OCI-LY7 (cell line): ENCODE measurements at regions not wholly inside any gene's neighbourhood (a gene's known extent, or its start where the extent isn't known, plus 50 kb on each side); places are given as distances from the start of the nearest gene placed in this dataset.

Experiments used
- BruUV-seq: library from RNA; stranded (reverse); fragments of 400-500 nt; replicated peaks from 2 replicates; lab custom pipeline; 2021; lab: Mats Ljungman, UMichigan
- CTCF ChIA-PET: fragments of 300-600 bp; sonication (Branson Sonifier 250); formaldehyde crosslinking; loops from one replicate; lab custom pipeline; 2022; ENCODE audit warnings: antibody characterized with exemption; ENCODE audit not compliant: unreplicated experiment; lab: Charles Lee
- POLR2A ChIA-PET: fragments of 300-600 bp; sonication (Branson Sonifier 250); formaldehyde crosslinking; loops from one replicate; lab custom pipeline; 2022; ENCODE audit warnings: antibody characterized with exemption; lab: Charles Lee
- DNase-seq: peaks from one replicate; pipeline ENCODE4 v3.0.0-alpha.2; 2015; ENCODE audit warnings: low spot score
- H2AFZ ChIP-seq: fragments of 200-600 bp; sonication (generic), shearing (Covaris generic); 2 replicates; pipeline ENCODE4 v1.6.1; 2014; ENCODE audit warnings: mild to moderate bottlenecking, antibody characterized with exemption, low read length, moderate library complexity
- H3K27ac ChIP-seq: fragments of 200-600 bp; sonication (generic); 2 replicates; pipeline ENCODE4 v1.5.1; 2014; ENCODE audit warnings: mixed run types, low read depth, mild to moderate bottlenecking, moderate library complexity, low read length, inconsistent platforms; ENCODE audit not compliant: poor library complexity, severe bottlenecking
- H3K36me3 ChIP-seq: fragments of 200-600 bp; sonication (generic); 2 replicates; pipeline ENCODE4 v1.6.1; 2014; ENCODE audit warnings: mild to moderate bottlenecking, antibody characterized with exemption, low read length, moderate library complexity, mixed read lengths; ENCODE audit not compliant: insufficient read depth
- H3K4me1 ChIP-seq: fragments of 200-600 bp; sonication (generic); 2 replicates; pipeline ENCODE4 v1.5.1; 2014; ENCODE audit warnings: mild to moderate bottlenecking, low read length; ENCODE audit not compliant: insufficient read depth, poor library complexity, severe bottlenecking
- H3K4me2 ChIP-seq: fragments of 200-600 bp; sonication (generic); 2 replicates; pipeline ENCODE4 v1.6.1; 2014; ENCODE audit warnings: mild to moderate bottlenecking, low read length
- H3K4me3 ChIP-seq: fragments of 200-600 bp; sonication (generic); 2 replicates; pipeline ENCODE4 v1.5.1; 2014; ENCODE audit warnings: mild to moderate bottlenecking, low read depth, low read length; ENCODE audit not compliant: poor library complexity, severe bottlenecking
- H3K79me2 ChIP-seq: fragments of 200-600 bp; sonication (generic); 2 replicates; pipeline ENCODE4 v1.6.1; 2016; ENCODE audit warnings: low read depth, mild to moderate bottlenecking, low read length, moderate library complexity, mixed read lengths; ENCODE audit not compliant: insufficient read depth
- H3K9me2 ChIP-seq: fragments of 200-600 bp; sonication (generic); 2 replicates; pipeline ENCODE4 v1.6.1; 2016; ENCODE audit warnings: mild to moderate bottlenecking, low read length, mixed read lengths; ENCODE audit not compliant: insufficient read depth
- H3K9me3 ChIP-seq: fragments of 200-600 bp; sonication (generic); 2 replicates; pipeline ENCODE4 v1.6.1; 2014; ENCODE audit warnings: mild to moderate bottlenecking, mixed run types, low read length, mixed read lengths
- H4K20me1 ChIP-seq: fragments of 200-600 bp; sonication (generic); 2 replicates; pipeline ENCODE4 v1.6.1; 2014; ENCODE audit warnings: mild to moderate bottlenecking, antibody characterized with exemption, low read length, moderate library complexity, mixed read lengths; ENCODE audit not compliant: insufficient read depth
- CTCF ChIP-seq: fragments of 200-600 bp; sonication (generic); conservative IDR thresholded peaks from 2 replicates; pipeline ENCODE4 v1.5.1; 2014; ENCODE audit warnings: mild to moderate bottlenecking, antibody characterized with exemption, low read length, moderate library complexity, mixed read lengths
- EZH2phosphoT487 ChIP-seq: fragments of 200-600 bp; sonication (generic); IDR thresholded peaks from 2 replicates; pipeline ENCODE4 v1.6.1; 2018; ENCODE audit warnings: low read depth, borderline replicate concordance, mild to moderate bottlenecking, mixed run types, antibody characterized with exemption, low read length, moderate library complexity, mixed read lengths
- intact Hi-C: fragments of 100-400 bp; cut with micrococcal nuclease; formaldehyde crosslinking; loops from one replicate; pipeline ENCODE4 v1.10.0; 2022; ENCODE audit not compliant: unreplicated experiment

- no peak for DNase-seq
- Histone ChIP-seq H3K4me1 (no peaks in the 10 kb centered on the region), H3K79me2 (no peaks in the 10 kb centered on the region), H3K9me3 (no peaks in the 10 kb centered on the region), H3K9me2 (no peaks in the 10 kb centered on the region), H3K36me3 (no peaks in the 10 kb centered on the region), H2AFZ (no peak overlapping the region), H3K4me2 (no peak overlapping the region), H3K27ac (no peak overlapping the region), H4K20me1 (no peaks in the 10 kb centered on the region), H3K4me3 (no peak overlapping the region)
- ChIA-PET POLR2A (no interaction called here), CTCF (no interaction called here)
- intact Hi-C loops: no loop called here
- TF ChIP-seq EZH2phosphoT487 (no peak), CTCF (no peak)
- BruUV-seq: no TSS peak
Observed at GRCh38 chr14:106506881-106507305, 980.5 kb downstream of the TMEM121 start.

GRCh38 chr14:106507354-106507753 lies 981.0 kb downstream of the TMEM121 start:
- no peaks in the 10 kb centered on the region for H3K36me3 ChIP-seq
- H3K4me2 ChIP-seq: no peak overlapping the region
- no peaks in the 10 kb centered on the region for H3K4me1 ChIP-seq
- DNase-seq: no peak
- H4K20me1 ChIP-seq: no peaks in the 10 kb centered on the region
- no peaks in the 10 kb centered on the region for H3K9me2 ChIP-seq
- ChIA-PET POLR2A (no interaction called here), CTCF (no interaction called here)
- TF ChIP-seq EZH2phosphoT487: no peak
- TF ChIP-seq CTCF: no peak
- H3K79me2 ChIP-seq: no peaks in the 10 kb centered on the region
- no peak overlapping the region for H2AFZ ChIP-seq
- intact Hi-C loops: no loop called here
- no peak overlapping the region for H3K27ac ChIP-seq
- no peaks in the 10 kb centered on the region for H3K9me3 ChIP-seq
- no TSS peak for BruUV-seq
- no peak overlapping the region for H3K4me3 ChIP-seq

DNA sequence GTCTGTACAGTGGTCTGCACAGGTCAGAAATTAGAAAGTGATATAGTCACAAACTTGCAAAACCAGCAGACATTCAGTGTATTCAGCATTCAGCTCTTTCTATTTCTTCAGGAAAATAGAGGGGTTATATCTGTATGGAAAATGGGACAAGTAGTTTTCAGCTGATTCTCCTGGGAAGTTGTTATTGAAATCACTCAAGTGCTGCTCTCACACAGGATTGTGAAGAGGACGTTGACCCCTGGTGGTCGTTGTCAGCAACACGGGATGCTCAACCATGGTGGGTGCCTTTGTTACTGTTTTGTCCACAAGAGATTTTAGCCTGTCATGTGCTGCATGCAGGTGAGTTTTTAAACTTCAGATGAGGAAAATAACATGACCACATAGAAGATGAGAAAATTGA lies 981.8 kb downstream of the TMEM121 start:
- H3K4me1 ChIP-seq: no peaks in the 10 kb centered on the region
- H3K4me3 ChIP-seq: no peak overlapping the region
- TF ChIP-seq CTCF (no peak; the same call in 1 of the 2 replicates), EZH2phosphoT487 (no peak)

More for the DNA sequence above, 981.8 kb downstream of the TMEM121 start:
- H2AFZ ChIP-seq: no peak overlapping the region
- H3K79me2 ChIP-seq: no peaks in the 10 kb centered on the region
- BruUV-seq: no TSS peak
- ChIA-PET POLR2A (no interaction called here), CTCF (no interaction called here)
- H4K20me1 ChIP-seq: no peaks in the 10 kb centered on the region
- H3K27ac ChIP-seq: no peak overlapping the region
- no peaks in the 10 kb centered on the region for H3K9me3 ChIP-seq
- no peak overlapping the region for H3K4me2 ChIP-seq
- DNase-seq: no peak
- no peaks in the 10 kb centered on the region for H3K36me3 ChIP-seq
- no peaks in the 10 kb centered on the region for H3K9me2 ChIP-seq
- intact Hi-C loops: no loop called here
